ENCODE measurements at regions not wholly inside any gene's neighbourhood (a gene's known extent, or its start where the extent isn't known, plus 50 kb on each side); places are given as distances from the start of the nearest gene placed in this dataset.
"Not testable (repeated sequence)": the region's sequence is repeated elsewhere in the genome, so short reads cannot be mapped to it uniquely, and the experiment has no call there.

DNA sequence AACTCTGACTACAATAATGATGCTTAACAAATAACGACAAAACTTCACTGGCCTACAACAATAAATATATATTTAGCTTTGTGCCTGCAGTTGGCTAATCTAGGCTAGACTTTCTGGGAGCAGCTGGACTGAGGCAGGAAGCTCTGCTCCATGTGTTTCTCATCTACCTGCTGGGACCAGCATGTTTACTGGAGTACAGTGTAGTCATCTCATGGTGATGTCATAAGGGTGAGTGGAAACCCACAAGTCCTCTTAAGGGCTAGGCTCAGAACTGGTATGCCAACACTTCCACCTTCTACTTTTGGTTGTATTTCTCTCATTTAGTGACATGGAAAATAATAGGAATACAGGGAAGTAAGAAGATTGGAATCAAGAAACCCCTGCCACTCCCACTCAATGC lies 85.7 kb upstream of the NIPBL start:
- Mint-ChIP-seq H3K4me3 (no peak overlapping the region), H3K27me3 (ENCODE audit: low read depth) (peaks cover 2% of the 10 kb centered on the region), H3K36me3 (ENCODE audit: low read depth) (no peaks in the 10 kb centered on the region), H3K9me3 (no peaks in the 10 kb centered on the region), H3K4me1 (ENCODE audit: low read depth) (no peaks in the 10 kb centered on the region), H3K27ac (no peak overlapping the region)
- CTCF ChIA-PET: no interaction called here
- DNase-seq: no peak
- intact Hi-C loops (cut with micrococcal nuclease): no loop called here

DNA sequence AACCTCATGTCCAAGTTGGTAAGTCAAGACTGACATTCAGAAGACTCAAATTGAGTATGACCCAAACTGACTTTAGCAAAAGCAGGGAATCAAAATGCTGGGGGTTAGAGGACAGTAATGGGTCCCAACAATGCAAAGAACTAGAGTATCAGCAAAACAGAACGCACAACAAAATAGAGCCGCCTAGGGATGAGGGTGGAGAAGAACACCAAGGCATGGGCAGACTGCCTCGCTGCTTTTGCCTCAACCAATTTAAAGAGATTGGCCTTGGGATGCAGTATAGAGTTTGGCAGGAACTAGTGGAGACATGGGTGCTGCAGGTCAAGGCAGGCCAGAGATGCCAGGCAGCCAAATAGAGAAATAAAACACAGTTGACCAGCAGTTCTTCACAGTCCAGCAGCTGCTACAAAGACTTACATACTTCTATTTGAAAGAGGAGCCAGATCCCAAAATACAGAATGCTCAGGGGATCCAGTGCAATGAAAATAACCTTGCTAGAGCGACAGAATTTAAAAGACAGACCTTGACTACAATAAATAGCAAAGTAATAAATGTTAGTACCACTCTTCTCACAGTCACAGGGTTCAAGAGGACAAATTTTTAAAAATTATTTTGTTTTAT lies 83.9 kb upstream of the NIPBL start:
- Mint-ChIP-seq H3K4me1 (ENCODE audit: low read depth) (no peaks in the 10 kb centered on the region), H3K4me3 (no peak overlapping the region), H3K36me3 (ENCODE audit: low read depth) (no peaks in the 10 kb centered on the region), H3K27me3 (ENCODE audit: low read depth) (peaks cover 3% of the 10 kb centered on the region), H3K27ac (no peak overlapping the region), H3K9me3 (no peaks in the 10 kb centered on the region)
- intact Hi-C loops (cut with micrococcal nuclease): no loop called here
- CTCF ChIA-PET: no interaction called here
- DNase-seq: no peak

DNA sequence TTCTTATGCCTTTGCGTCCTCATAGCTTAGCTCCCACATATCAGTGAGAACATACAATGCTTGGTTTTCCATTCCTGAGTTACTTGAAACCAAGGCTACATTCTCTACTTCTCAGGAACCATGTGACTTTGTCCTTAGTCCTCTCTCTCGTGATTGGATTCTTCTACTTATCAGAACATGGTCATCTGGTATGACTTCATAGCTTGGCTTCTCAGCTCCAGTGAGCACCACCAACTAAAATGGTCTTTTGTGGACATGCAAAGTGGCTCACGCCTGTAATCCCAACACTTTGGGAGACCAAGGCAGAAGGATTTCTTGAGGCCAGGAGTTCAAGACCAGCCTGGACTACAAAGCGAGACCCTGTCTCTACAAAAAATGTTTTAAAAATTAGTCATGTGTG lies 81.2 kb upstream of the NIPBL start:
- no peak overlapping the region for H3K27ac Mint-ChIP-seq
- peaks cover 3% of the 10 kb centered on the region for H3K27me3 Mint-ChIP-seq (ENCODE audit: low read depth)
- no peak overlapping the region for H3K4me3 Mint-ChIP-seq
- CTCF ChIA-PET: no interaction called here
- no peaks in the 10 kb centered on the region for H3K9me3 Mint-ChIP-seq
- H3K4me1 Mint-ChIP-seq (ENCODE audit: low read depth): no peaks in the 10 kb centered on the region
- no peaks in the 10 kb centered on the region for H3K36me3 Mint-ChIP-seq (ENCODE audit: low read depth)
- intact Hi-C loops (cut with micrococcal nuclease): no loop called here
- no peak for DNase-seq

DNA sequence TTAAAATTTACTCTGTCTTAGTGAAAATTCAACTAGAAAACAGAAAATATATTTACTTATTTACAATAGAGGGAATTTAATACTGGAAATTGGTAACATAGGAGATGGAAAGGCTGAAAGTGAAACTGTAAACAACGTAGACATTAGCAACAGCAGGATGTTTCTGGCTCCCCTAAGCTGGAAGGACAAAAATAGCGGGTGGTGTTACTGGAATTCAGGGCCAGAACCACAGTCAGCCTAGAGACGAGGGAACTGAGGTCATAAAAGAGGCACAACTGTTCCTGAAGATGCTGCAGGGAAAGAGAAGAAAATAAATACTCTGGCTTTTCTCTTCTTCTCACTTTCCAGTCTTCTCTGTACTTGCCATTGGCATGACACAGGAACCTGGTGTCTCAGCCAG lies 80.4 kb upstream of the NIPBL start:
- no peaks in the 10 kb centered on the region for H3K4me1 Mint-ChIP-seq (ENCODE audit: low read depth)
- H3K36me3 Mint-ChIP-seq (ENCODE audit: low read depth): no peaks in the 10 kb centered on the region
- H3K27me3 Mint-ChIP-seq (ENCODE audit: low read depth): peaks cover 2% of the 10 kb centered on the region
- CTCF ChIA-PET: no interaction called here
- no peak overlapping the region for H3K27ac Mint-ChIP-seq
- intact Hi-C loops (cut with micrococcal nuclease): no loop called here
- no peak for DNase-seq
- H3K9me3 Mint-ChIP-seq: no peaks in the 10 kb centered on the region
- no peak overlapping the region for H3K4me3 Mint-ChIP-seq

DNA sequence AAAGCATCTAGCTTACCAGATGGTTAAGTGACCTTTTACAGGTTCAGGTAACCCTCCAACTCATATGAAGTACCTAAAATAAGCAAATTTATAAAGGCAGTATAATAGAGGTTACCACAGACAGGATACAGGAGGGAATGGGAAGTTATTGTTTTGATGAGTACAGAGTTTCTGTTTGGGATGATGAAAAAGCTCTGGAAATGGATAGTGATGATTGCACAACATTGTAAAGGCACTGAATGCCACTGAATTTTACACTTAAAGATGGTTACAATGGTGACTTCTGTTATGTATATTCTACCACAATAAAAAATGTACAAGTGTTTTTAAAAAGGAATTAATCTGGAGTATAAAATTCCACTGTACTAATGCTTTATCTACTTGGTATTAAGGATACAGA lies 75.0 kb upstream of the NIPBL start:
- DNase-seq: no peak
- H3K4me3 Mint-ChIP-seq: no peak overlapping the region
- H3K9me3 Mint-ChIP-seq: no peaks in the 10 kb centered on the region
- peaks cover 2% of the 10 kb centered on the region for H3K27me3 Mint-ChIP-seq (ENCODE audit: low read depth)
- no peaks in the 10 kb centered on the region for H3K36me3 Mint-ChIP-seq (ENCODE audit: low read depth)
- H3K27ac Mint-ChIP-seq: no peak overlapping the region
- intact Hi-C loops (cut with micrococcal nuclease): no loop called here
- CTCF ChIA-PET: no interaction called here
- no peaks in the 10 kb centered on the region for H3K4me1 Mint-ChIP-seq (ENCODE audit: low read depth)

DNA sequence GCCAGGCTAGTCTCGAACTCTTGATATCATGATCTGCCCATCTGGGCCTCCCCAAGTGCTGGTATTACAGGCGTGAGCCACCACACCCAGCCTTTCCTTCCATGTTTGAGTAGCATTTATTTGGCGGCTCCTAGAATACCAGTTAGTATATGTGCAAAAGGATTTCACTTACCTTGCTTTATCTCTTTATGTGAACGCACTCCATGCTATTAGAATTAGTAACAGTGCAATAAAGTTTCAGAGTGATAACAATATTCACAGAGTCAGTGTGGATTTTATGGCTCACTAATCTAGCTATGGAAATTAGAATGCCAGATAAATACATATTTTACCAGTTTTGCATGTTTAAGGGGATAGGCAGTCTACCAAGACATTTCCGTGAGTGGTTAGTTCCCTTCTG lies 74.4 kb upstream of the NIPBL start:
- DNase-seq: no peak
- Mint-ChIP-seq H3K27me3 (ENCODE audit: low read depth) (peaks cover 2% of the 10 kb centered on the region), H3K36me3 (ENCODE audit: low read depth) (no peaks in the 10 kb centered on the region), H3K27ac (no peak overlapping the region), H3K4me3 (no peak overlapping the region), H3K4me1 (ENCODE audit: low read depth) (no peaks in the 10 kb centered on the region), H3K9me3 (no peaks in the 10 kb centered on the region)
- CTCF ChIA-PET: no interaction called here
- intact Hi-C loops (cut with micrococcal nuclease): no loop called here

DNA sequence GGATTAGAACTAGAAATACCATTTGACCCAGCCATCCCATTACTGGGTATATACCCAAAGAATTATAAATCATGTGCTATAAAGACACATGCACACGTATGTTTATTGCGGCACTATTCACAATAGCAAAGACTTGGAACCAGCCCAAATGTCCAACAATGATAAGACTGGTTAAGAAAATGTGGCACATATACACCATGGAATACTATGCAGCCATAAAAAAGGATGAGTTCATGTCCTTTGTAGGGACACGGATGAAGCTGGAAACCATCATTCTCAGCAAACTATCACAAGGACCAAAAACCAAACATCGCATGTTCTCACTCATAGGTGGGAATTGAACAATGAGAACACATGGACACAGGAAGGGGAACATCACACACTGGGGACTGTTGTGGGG lies 63.3 kb upstream of the NIPBL start:
- CTCF ChIA-PET; intact Hi-C loops (cut with micrococcal nuclease); H3K27me3 Mint-ChIP-seq (ENCODE audit: low read depth); H3K4me1 Mint-ChIP-seq (ENCODE audit: low read depth); H3K4me3 Mint-ChIP-seq; DNase-seq; H3K36me3 Mint-ChIP-seq (ENCODE audit: low read depth); H3K27ac Mint-ChIP-seq; H3K9me3 Mint-ChIP-seq: not testable (repeated sequence)

DNA sequence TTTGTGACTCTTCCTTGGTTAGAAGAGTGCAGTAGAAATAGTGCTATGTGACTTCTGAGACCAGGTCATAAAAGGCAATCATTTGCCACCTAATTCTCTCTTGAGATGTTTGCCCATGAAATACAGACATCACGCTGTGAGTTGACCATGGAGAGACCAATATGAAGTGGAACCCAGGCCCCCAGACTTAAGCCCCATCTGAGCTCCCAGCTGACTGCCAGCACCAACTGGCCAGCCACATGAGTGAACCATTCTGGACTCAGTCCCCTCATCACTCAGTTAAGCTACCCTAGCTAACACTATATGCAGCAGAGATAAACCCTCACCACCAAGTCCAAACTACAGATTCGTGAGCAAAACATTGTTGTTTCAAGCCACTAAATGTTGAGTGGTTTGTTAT lies 60.7 kb upstream of the NIPBL start:
- intact Hi-C loops (cut with micrococcal nuclease): no loop called here
- H3K4me3 Mint-ChIP-seq: no peak overlapping the region
- H3K36me3 Mint-ChIP-seq (ENCODE audit: low read depth): no peaks in the 10 kb centered on the region
- no peak overlapping the region for H3K27ac Mint-ChIP-seq
- peaks cover 9% of the 10 kb centered on the region for H3K27me3 Mint-ChIP-seq (ENCODE audit: low read depth)
- peaks cover 1% of the 10 kb centered on the region for H3K9me3 Mint-ChIP-seq
- no peak for DNase-seq
- CTCF ChIA-PET: interaction anchor here (0.6 kb wide), 1 partner anchor 341 kb away, joined by 3 read pairs; no protein-coding TSS in a partner anchor
- H3K4me1 Mint-ChIP-seq (ENCODE audit: low read depth): no peaks in the 10 kb centered on the region

DNA sequence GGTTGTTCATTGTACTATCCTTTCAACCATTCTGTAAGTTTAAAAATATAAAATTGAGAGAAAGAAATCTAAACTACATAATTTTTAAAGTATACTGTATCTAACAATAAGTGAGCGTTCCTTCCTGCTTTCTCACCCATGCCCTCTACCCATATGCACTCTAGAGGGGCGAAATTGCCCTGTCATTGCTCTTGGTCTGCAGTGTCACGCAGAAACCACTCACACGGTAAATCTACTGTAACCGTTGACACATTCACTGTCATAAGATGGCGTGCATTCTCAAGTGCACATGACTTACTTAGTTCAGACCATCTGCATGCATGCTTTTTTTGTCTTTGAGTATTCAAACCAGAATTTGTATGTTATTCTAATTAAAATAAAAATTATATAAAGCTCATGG lies 55.7 kb upstream of the NIPBL start:
- no peaks in the 10 kb centered on the region for H3K9me3 Mint-ChIP-seq

DNA sequence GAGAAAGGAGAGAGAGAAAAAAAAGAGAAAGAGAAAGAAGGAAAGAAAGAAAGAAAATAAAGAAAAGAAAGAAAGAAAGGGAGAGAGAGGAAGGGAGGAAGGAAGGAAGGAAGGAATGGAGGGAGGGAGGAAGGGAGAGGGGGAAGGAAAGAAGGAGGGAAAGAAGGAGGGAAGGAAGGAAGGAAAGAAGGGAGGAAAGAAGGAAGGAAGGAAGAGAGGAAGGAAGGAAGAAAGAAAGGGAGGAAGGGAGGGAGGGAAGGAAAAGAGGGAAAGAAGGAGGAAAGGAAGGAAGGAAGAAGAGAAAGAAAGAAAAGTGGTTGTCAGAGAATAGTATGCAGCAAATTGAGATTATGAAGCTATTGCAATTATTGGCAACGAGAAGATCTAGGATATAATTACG lies 49.9 kb upstream of the NIPBL start:
- intact Hi-C loops (cut with micrococcal nuclease): no loop called here
- DNase-seq: no peak
- no peak overlapping the region for H3K4me3 Mint-ChIP-seq
- CTCF ChIA-PET: interaction anchor here (1.0 kb wide), 1 partner anchor 18 kb away, joined by 3 read pairs; no protein-coding TSS in a partner anchor
- peaks cover 18% of the 10 kb centered on the region for H3K27me3 Mint-ChIP-seq (ENCODE audit: low read depth)
- H3K36me3 Mint-ChIP-seq (ENCODE audit: low read depth): no peaks in the 10 kb centered on the region
- no peaks in the 10 kb centered on the region for H3K9me3 Mint-ChIP-seq
- no peak overlapping the region for H3K27ac Mint-ChIP-seq
- no peaks in the 10 kb centered on the region for H3K4me1 Mint-ChIP-seq (ENCODE audit: low read depth)

More for the DNA sequence above, 55.7 kb upstream of the NIPBL start:
- Mint-ChIP-seq H3K27me3 (ENCODE audit: low read depth) (peaks cover 18% of the 10 kb centered on the region), H3K4me3 (no peak overlapping the region), H3K36me3 (ENCODE audit: low read depth) (no peaks in the 10 kb centered on the region), H3K4me1 (ENCODE audit: low read depth) (no peaks in the 10 kb centered on the region), H3K27ac (no peak overlapping the region)
- CTCF ChIA-PET: no interaction called here
- intact Hi-C loops (cut with micrococcal nuclease): no loop called here
- no peak for DNase-seq

Measured in activated naive CD4-positive, alpha-beta T cell treated with anti-CD3 and anti-CD28 coated beads for 36 hours (primary cell).